ENCODE measurements at regions not wholly inside any gene's neighbourhood (a gene's known extent, or its start where the extent isn't known, plus 50 kb on each side); places are given as distances from the start of the nearest gene placed in this dataset.

DNA sequence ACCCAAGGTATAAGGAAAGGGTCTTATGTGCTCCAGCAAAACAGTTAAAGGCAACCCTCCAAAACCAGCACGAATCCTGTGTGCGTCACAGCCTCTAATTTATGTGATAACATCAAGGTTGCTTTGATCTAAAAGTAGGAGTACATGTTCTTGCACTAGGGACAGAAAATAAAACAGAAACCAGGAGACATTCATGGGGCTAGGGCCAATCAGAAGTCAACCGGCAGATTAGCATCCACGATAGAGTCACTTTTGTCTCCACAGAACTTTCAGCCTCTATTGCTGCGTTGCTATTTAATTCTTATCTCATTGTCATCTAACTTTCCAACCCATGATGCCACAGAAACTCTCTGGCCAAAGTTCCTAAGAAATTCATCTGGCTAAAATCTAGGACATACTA is 178.8 kb upstream of the PTCHD4 start:
- peaks cover 24% of the 10 kb centered on the region for H3K9me3 Mint-ChIP-seq
- intact Hi-C loops (cut with micrococcal nuclease), result no loop called here
- no peak overlapping the region for H3K4me3 Mint-ChIP-seq
- H3K36me3 Mint-ChIP-seq, result no peaks in the 10 kb centered on the region
- CTCF ChIA-PET, result no interaction called here
- POLR2A ChIA-PET, result no interaction called here
- H3K27ac Mint-ChIP-seq, result no peak overlapping the region
- DNase-seq, result no peak
- H3K4me1 Mint-ChIP-seq (ENCODE audit: low read depth), result no peaks in the 10 kb centered on the region
- H3K27me3 Mint-ChIP-seq, result no peaks in the 10 kb centered on the region

DNA sequence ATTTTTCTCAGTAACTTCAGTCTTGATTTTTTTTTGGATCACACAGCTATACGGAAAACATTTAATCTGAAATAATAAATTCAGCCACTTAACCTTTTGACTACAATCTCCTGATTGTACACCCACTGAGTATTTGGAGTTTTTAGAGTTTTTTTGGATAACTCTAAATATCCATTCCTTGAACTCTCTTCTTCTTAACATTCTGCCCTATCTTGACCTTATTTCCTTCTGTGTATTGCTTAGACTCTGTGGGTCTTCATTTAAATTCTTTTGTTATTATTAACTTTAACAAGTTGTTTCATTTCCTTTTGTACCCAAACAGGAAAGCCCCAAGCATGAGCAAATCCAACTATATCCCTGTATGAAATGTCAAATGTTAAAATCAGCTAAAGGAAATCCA is 170.2 kb upstream of the PTCHD4 start:
- Mint-ChIP-seq H3K4me3 (no peak overlapping the region), H3K27me3 (no peaks in the 10 kb centered on the region), H3K9me3 (peaks cover 2% of the 10 kb centered on the region), H3K27ac (no peak overlapping the region), H3K36me3 (no peaks in the 10 kb centered on the region), H3K4me1 (ENCODE audit: low read depth) (no peaks in the 10 kb centered on the region)
- ChIA-PET CTCF (no interaction called here), POLR2A (no interaction called here)
- intact Hi-C loops (cut with micrococcal nuclease), result no loop called here
- DNase-seq, result no peak

DNA sequence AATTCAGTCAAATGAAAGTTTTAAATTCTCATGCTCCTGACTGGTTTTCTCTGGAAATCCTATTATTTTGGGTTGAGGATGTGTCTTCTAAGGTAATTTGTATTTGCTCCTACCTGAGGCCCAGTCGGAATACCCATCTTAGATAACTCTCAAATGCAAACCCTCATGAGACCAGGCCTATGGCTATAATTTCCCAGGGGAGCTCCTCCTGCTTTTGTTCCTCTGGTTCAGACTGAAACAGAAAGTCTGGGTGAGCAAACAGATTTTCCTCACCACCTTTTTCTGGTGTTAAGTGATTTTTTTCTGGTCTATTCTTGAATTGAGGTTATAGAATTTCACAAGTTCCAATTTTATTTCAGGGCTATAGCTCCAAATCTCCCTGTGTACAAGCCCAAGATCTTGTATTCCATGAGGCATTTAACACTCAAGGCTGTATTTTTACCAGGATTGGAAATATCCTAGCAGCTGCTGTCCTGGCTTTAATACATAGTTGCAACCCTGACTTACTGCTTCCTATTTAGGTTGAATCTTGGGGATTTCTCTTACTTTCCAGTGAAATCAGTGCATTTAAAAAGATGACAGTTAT is 169.1 kb upstream of the PTCHD4 start:
- H3K36me3 Mint-ChIP-seq, result no peaks in the 10 kb centered on the region
- intact Hi-C loops (cut with micrococcal nuclease), result no loop called here
- CTCF ChIA-PET, result no interaction called here

DNA sequence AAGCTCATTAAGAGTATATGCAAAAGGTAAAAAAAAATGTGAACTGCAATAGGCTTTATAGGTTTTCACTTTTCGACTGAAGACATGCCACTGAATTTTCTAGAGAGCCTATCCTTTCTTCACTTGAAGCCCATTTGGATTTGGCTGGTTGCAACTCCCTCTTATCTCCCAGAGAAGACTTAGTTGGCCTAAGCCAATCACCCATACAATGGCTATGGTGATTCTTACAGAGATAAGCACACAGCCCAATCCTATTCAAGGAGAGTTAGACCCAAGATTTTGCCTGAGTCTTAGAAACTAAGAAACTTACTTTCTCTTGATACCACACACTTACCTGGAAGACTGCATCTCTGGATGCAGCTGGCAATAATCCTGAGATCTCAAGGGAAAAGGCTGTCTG is 167.3 kb upstream of the PTCHD4 start:
- no peaks in the 10 kb centered on the region for H3K36me3 Mint-ChIP-seq
- CTCF ChIA-PET, result no interaction called here

More for the DNA sequence above, 169.1 kb upstream of the PTCHD4 start:
- Mint-ChIP-seq H3K27me3 (no peaks in the 10 kb centered on the region), H3K9me3 (peaks cover 2% of the 10 kb centered on the region), H3K4me1 (ENCODE audit: low read depth) (no peaks in the 10 kb centered on the region), H3K4me3 (no peak overlapping the region), H3K27ac (no peak overlapping the region)
- DNase-seq, result no peak
- POLR2A ChIA-PET, result no interaction called here

DNA sequence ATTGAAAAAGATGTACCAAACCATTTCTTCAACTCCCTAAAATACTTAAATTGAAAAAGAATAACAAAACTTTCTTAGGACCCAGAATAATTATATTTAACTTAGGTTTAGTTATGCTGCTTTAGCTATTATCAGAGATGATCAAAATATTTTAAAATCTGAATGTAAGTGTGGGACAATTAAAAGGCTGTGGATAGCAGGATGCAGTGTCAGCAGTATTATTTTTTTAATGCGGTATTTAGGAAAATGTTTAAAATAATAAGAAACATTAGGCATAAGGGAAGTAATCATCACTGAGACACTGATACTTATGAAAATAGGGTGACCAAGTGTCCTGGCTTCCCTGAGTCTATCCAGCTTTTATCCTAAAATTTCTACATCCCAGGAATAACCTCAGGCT is 161.5 kb upstream of the PTCHD4 start:
- intact Hi-C loops (cut with micrococcal nuclease), result no loop called here
- no peak overlapping the region for H3K4me3 Mint-ChIP-seq
- no peak for DNase-seq
- ChIA-PET POLR2A (no interaction called here), CTCF (no interaction called here)
- H3K4me1 Mint-ChIP-seq (ENCODE audit: low read depth), result no peaks in the 10 kb centered on the region
- no peak overlapping the region for H3K27ac Mint-ChIP-seq
- H3K9me3 Mint-ChIP-seq, result peaks cover 18% of the 10 kb centered on the region
- H3K27me3 Mint-ChIP-seq, result no peaks in the 10 kb centered on the region
- no peaks in the 10 kb centered on the region for H3K36me3 Mint-ChIP-seq

More for the DNA sequence above, 167.3 kb upstream of the PTCHD4 start:
- intact Hi-C loops (cut with micrococcal nuclease), result no loop called here
- no peak overlapping the region for H3K27ac Mint-ChIP-seq
- H3K9me3 Mint-ChIP-seq, result no peaks in the 10 kb centered on the region
- no peak for DNase-seq
- no peak overlapping the region for H3K4me3 Mint-ChIP-seq
- no peaks in the 10 kb centered on the region for H3K27me3 Mint-ChIP-seq
- POLR2A ChIA-PET, result no interaction called here
- H3K4me1 Mint-ChIP-seq (ENCODE audit: low read depth), result no peaks in the 10 kb centered on the region

DNA sequence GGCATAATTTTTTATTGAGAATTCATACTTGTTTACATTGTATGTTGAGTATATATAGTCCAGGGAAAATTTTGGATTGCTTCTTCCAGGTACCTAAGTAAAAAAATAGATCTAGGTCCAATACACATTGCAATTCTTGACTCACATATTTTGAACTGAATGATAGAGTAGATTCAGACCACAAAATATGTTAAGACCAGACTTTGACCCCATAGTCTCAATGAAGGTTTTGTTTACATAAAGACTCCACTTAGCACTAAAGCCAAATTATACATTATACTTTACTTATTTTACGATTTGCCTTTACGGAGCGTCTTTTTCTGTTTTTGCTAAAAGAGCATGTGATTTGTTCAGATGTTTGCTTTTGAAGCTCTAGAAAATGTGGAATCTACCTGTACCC is 144.1 kb upstream of the PTCHD4 start:
- Mint-ChIP-seq H3K4me3 (no peak overlapping the region), H3K27me3 (no peaks in the 10 kb centered on the region), H3K27ac (no peak overlapping the region), H3K4me1 (ENCODE audit: low read depth) (no peaks in the 10 kb centered on the region), H3K9me3 (no peaks in the 10 kb centered on the region), H3K36me3 (no peaks in the 10 kb centered on the region)
- DNase-seq, result no peak
- CTCF ChIA-PET, result no interaction called here
- intact Hi-C loops (cut with micrococcal nuclease), result no loop called here
- POLR2A ChIA-PET, result no interaction called here

DNA sequence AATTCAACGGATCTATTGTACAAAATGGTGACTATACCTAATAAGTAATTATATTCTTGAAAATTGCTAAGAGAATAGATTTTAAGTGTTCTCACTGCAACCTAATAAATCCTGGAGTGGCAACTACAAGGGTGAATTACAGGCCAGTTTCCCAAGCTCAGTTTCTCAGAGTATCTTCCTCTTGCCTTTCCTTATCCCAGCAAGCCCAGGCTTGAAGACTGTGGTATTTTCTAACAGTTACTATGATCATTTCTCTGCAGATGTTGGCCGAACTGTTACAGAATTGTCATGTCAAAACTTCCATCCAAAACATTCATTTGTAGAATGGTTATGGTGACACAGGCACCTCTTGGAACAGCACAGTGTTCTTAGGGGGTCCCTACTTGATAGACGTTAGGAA is 138.1 kb upstream of the PTCHD4 start:
- no peak for DNase-seq
- no peaks in the 10 kb centered on the region for H3K27me3 Mint-ChIP-seq
- ChIA-PET CTCF (no interaction called here), POLR2A (no interaction called here)
- H3K4me3 Mint-ChIP-seq, result no peak overlapping the region
- H3K4me1 Mint-ChIP-seq (ENCODE audit: low read depth), result no peaks in the 10 kb centered on the region
- intact Hi-C loops (cut with micrococcal nuclease), result no loop called here
- H3K36me3 Mint-ChIP-seq, result no peaks in the 10 kb centered on the region
- H3K27ac Mint-ChIP-seq, result no peak overlapping the region
- H3K9me3 Mint-ChIP-seq, result peaks cover 3% of the 10 kb centered on the region

DNA sequence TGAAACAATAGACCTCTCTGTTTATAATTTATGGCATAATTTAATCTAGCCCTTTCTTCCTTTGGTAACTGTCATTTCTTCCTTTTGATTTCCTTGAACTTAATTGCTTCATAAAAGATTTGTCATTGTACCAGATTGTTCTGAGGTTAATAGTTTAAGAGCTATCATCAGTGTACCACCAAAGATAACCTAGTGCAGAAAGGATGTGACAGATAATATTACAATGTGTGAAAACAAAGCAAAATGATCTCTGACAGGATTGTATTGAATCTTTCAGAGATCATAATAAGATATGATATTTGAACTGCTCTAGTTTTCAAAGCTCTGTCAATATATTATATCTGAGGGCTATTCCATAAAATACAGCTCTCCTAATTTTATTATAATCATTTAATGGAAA is 132.1 kb upstream of the PTCHD4 start:
- POLR2A ChIA-PET, result no interaction called here
- H3K27me3 Mint-ChIP-seq, result no peaks in the 10 kb centered on the region
- no peak overlapping the region for H3K4me3 Mint-ChIP-seq
- no peaks in the 10 kb centered on the region for H3K4me1 Mint-ChIP-seq (ENCODE audit: low read depth)
- no peak for DNase-seq
- peaks cover 3% of the 10 kb centered on the region for H3K9me3 Mint-ChIP-seq
- intact Hi-C loops (cut with micrococcal nuclease), result no loop called here
- CTCF ChIA-PET, result no interaction called here
- no peak overlapping the region for H3K27ac Mint-ChIP-seq
- H3K36me3 Mint-ChIP-seq, result no peaks in the 10 kb centered on the region

DNA sequence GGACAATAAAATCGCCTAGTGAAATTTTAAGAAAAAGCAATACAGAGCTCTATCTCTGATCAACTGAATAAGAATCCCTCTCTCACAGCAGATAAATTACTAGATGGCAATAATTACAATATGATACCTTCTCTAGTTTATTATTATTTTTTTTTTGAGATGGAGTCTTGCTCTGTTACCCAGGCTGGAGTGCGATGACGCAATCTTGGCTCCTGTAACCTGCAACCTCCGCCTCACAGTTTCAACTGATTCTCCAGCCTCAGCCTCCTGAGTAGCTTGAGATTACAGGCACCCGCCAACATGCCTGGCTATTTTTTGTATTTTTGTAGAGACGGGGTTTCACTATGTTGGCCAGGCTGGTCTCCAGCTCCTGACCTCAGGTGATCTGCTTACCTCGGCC is 129.3 kb upstream of the PTCHD4 start:
- CTCF ChIA-PET, result no interaction called here
- no peak for DNase-seq
- POLR2A ChIA-PET, result no interaction called here
- no peak overlapping the region for H3K27ac Mint-ChIP-seq
- intact Hi-C loops (cut with micrococcal nuclease), result no loop called here
- no peaks in the 10 kb centered on the region for H3K4me1 Mint-ChIP-seq (ENCODE audit: low read depth)
- H3K4me3 Mint-ChIP-seq, result no peak overlapping the region
- no peaks in the 10 kb centered on the region for H3K27me3 Mint-ChIP-seq
- peaks cover 22% of the 10 kb centered on the region for H3K9me3 Mint-ChIP-seq
- no peaks in the 10 kb centered on the region for H3K36me3 Mint-ChIP-seq

DNA sequence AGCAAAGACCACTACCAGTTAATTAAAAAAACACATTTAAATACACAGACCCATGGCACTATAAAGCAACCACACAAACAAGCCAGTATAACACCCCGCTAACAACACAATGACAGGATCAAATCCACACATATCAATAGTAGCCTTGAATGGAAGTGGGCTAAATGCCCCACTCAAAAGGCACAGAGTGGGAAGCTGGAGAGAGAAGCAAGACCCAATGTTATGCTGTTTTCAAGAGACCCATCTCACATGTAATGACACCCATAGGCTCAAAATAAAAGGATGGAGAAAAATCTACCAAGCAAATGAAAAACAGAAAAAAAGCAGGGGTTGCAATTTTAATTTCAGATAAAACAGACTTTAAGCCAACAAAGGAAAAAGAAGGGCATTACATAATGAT is 125.4 kb upstream of the PTCHD4 start:
- ChIA-PET POLR2A (no interaction called here), CTCF (no interaction called here)

DNA sequence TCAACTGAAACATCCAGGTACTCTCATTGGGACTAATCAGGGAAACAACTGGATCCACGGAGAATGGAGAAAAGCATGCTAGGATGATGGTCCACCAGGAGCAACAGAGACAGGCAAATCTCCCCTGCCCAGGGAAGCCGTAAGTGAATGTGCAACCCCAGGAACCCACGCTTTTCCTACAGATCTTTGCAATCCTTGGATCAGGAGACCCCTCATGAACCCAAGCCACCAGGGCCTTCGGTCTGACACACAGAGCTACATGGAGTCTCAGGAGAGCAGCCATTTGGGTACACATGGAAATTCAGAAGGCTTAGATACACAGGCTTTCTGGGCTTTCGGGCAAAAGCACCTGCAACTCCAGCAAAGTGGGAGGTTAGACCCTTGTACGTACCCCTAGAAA is 122.1 kb upstream of the PTCHD4 start:
- Mint-ChIP-seq H3K36me3 (no peaks in the 10 kb centered on the region), H3K27ac (no peak overlapping the region), H3K4me3 (no peak overlapping the region), H3K27me3 (no peaks in the 10 kb centered on the region), H3K4me1 (ENCODE audit: low read depth) (no peaks in the 10 kb centered on the region), H3K9me3 (peaks cover 23% of the 10 kb centered on the region)
- POLR2A ChIA-PET, result no interaction called here
- no peak for DNase-seq
- intact Hi-C loops (cut with micrococcal nuclease), result no loop called here
- CTCF ChIA-PET, result no interaction called here

More for the DNA sequence above, 125.4 kb upstream of the PTCHD4 start:
- H3K4me3 Mint-ChIP-seq, result no peak overlapping the region
- no peaks in the 10 kb centered on the region for H3K36me3 Mint-ChIP-seq
- no peaks in the 10 kb centered on the region for H3K27me3 Mint-ChIP-seq
- intact Hi-C loops (cut with micrococcal nuclease), result no loop called here
- DNase-seq, result no peak
- no peak overlapping the region for H3K27ac Mint-ChIP-seq
- H3K9me3 Mint-ChIP-seq, result peaks cover 23% of the 10 kb centered on the region
- no peaks in the 10 kb centered on the region for H3K4me1 Mint-ChIP-seq (ENCODE audit: low read depth)

DNA sequence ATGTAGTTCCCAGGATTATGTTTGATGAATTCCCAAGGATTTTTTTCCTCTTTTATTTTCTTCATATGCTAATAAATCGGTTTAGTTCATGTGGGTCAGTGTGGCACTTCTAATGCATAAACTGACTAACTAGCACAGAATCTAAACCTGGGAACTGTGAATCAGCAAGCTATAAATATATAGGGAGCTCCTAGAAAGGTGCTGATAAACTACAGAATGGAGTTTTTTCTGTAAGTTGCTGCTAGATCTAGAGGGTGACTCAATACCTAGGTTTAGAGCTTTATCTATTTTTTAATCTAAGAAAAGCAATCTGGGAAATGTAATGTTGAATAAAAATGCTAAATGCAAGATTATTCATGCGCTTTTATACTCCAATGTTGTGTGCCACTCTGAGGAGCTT is 118.8 kb upstream of the PTCHD4 start:
- ChIA-PET POLR2A (no interaction called here), CTCF (no interaction called here)
- no peak overlapping the region for H3K4me3 Mint-ChIP-seq
- H3K4me1 Mint-ChIP-seq (ENCODE audit: low read depth), result no peaks in the 10 kb centered on the region
- no peak overlapping the region for H3K27ac Mint-ChIP-seq
- H3K9me3 Mint-ChIP-seq, result no peaks in the 10 kb centered on the region
- no peaks in the 10 kb centered on the region for H3K27me3 Mint-ChIP-seq
- H3K36me3 Mint-ChIP-seq, result no peaks in the 10 kb centered on the region
- no peak for DNase-seq
- intact Hi-C loops (cut with micrococcal nuclease), result no loop called here

DNA sequence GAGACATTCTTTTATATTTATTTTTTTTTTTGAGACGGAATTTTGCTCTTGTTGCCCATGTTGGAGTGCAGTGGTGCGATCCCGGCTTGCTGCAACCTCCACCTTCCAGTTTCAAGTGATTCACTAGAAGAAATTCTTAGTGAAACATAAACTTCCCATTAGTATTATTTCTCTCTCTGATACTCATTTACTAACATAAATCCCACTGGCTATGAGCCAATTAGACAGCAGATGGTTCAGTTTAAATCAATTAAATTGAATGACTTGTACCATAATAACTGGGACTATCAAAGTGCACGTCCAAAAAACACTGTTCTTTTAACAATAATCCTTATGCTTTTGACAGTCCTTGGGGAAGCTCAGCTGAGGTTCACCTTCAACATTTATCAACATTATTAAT is 111.2 kb upstream of the PTCHD4 start:
- POLR2A ChIA-PET, result no interaction called here
- no peaks in the 10 kb centered on the region for H3K36me3 Mint-ChIP-seq
- CTCF ChIA-PET, result no interaction called here
- peaks cover 5% of the 10 kb centered on the region for H3K9me3 Mint-ChIP-seq
- no peaks in the 10 kb centered on the region for H3K27me3 Mint-ChIP-seq
- no peak overlapping the region for H3K27ac Mint-ChIP-seq
- DNase-seq, result no peak
- no peak overlapping the region for H3K4me3 Mint-ChIP-seq
- no peaks in the 10 kb centered on the region for H3K4me1 Mint-ChIP-seq (ENCODE audit: low read depth)
- intact Hi-C loops (cut with micrococcal nuclease), result no loop called here
